Sigmoid colon (tissue), 6 donors: ENCODE measurements at regions not wholly inside any gene's neighbourhood (a gene's known extent, or its start where the extent isn't known, plus 50 kb on each side); places are given as distances from the start of the nearest gene placed in this dataset.

Experiments
- DNase-seq: peaks from one replicate; pipeline ENCODE4 v3.0.0-alpha.2; 2019
- H3K27ac ChIP-seq, 4 donors: fragments of 200-600 bp; sonication (generic); one replicate each; pipeline ENCODE4 v1.5.1; 2016 to 2019; ENCODE audit warnings: mild to moderate bottlenecking in 1 of 4
- H3K27me3 ChIP-seq, 3 donors: fragments of 200-600 bp; sonication (generic); one replicate each; pipeline ENCODE4 v1.5.1; 2019; ENCODE audit warnings: mild to moderate bottlenecking in 1 of 3
- H3K36me3 ChIP-seq, 4 donors: fragments of 200-600 bp; sonication (generic); one replicate each; pipeline ENCODE4 v1.5.1; 2016 to 2019
- H3K4me1 ChIP-seq, 4 donors: fragments of 200-600 bp; sonication (generic); one replicate each; pipeline ENCODE4 v1.5.1; 2017 to 2019
- H3K4me3 ChIP-seq, 4 donors: fragments of 200-600 bp; sonication (generic); one replicate each; pipeline ENCODE4 v1.5.1; 2017 to 2019; ENCODE audit warnings: mild to moderate bottlenecking in 2 of 4, moderate library complexity in 1 of 4
- H3K9me3 ChIP-seq, 4 donors: fragments of 200-600 bp in 3 of 4; sonication (generic) in 3 of 4; one replicate each; pipeline versions ENCODE4 v1.5.1 to v1.6.1; 2013 to 2019
- EP300 ChIP-seq, 4 donors: sonication (generic); formaldehyde crosslinking; IDR thresholded peaks; one replicate each; pipeline ENCODE4 v1.6.1; 2017; ENCODE audit warnings: antibody characterized with exemption in 4 of 4
- POLR2A ChIP-seq, 2 donors: fragments of 450-650 bp; IDR thresholded peaks; one replicate each; pipeline ENCODE4 v1.6.1; 2016; ENCODE audit warnings: antibody characterized with exemption in 2 of 2, mild to moderate bottlenecking in 2 of 2, moderate library complexity in 2 of 2
- POLR2AphosphoS5 ChIP-seq, 4 donors: sonication (generic); formaldehyde crosslinking; IDR thresholded peaks; one replicate each; pipeline ENCODE4 v1.6.1; 2017; ENCODE audit warnings: antibody characterized with exemption in 4 of 4
- WGBS, 2 donors: extraction: QIAGEN DNeasy Blood & Tissue Kit; methylation state at CpG; one replicate each; pipeline ENCODE4 v1.1.7; 2013; 5-methylcytosine and 5-hydroxymethylcytosine counted together
- intact Hi-C: fragments of 100-400 bp; cut with DNase I; formaldehyde crosslinking; loops from one replicate; pipeline ENCODE4 v1.15.1; 2023
- TF ChIP-seq, protein P1 (sequence below), 4 experiments: fragments of 450-650 bp in 3 of 4; fragments of 200-600 bp in 1 of 4; IDR thresholded peaks; one replicate each; pipeline ENCODE4 v1.5.1; 2016 to 2019; ENCODE audit warnings: antibody characterized with exemption in 4 of 4, mild to moderate bottlenecking in 3 of 4, moderate library complexity in 2 of 4
- donor health status: healthy with polysubstance abuse.
- donor health status: healthy.

DNA sequence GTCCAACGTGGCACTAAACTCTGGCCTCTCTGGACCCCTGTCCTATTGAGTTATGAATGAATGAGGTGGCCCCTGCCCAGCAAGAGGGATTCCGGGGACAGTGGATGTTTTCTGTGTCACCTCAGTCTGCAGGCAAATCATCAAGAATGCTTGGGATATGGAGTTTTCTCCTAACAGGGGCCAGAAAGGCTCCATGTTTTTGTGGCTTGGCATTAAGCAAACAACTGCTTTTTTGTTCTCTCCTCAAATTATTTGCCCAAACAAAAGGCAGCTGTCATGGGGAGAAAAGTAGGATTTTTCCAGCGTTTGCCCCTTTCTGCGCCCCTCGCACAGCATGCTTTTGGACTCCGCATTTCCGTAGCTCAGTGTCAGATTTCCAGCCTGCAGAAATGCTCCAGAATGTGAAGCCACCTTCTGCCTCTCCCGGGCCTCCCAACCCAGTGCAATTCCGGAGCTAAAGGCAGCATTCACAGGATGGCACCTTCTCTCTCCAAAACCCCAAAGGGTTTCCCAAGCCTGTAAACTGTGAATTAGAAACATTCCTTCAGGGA lies 553.3 kb downstream of the CCDC171 start:
- intact Hi-C loops, result no loop called here
- TF ChIP-seq, protein P1, sequence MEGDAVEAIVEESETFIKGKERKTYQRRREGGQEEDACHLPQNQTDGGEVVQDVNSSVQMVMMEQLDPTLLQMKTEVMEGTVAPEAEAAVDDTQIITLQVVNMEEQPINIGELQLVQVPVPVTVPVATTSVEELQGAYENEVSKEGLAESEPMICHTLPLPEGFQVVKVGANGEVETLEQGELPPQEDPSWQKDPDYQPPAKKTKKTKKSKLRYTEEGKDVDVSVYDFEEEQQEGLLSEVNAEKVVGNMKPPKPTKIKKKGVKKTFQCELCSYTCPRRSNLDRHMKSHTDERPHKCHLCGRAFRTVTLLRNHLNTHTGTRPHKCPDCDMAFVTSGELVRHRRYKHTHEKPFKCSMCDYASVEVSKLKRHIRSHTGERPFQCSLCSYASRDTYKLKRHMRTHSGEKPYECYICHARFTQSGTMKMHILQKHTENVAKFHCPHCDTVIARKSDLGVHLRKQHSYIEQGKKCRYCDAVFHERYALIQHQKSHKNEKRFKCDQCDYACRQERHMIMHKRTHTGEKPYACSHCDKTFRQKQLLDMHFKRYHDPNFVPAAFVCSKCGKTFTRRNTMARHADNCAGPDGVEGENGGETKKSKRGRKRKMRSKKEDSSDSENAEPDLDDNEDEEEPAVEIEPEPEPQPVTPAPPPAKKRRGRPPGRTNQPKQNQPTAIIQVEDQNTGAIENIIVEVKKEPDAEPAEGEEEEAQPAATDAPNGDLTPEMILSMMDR (IDR thresholded peaks at IDR 0.05), result no peak
- TF ChIP-seq POLR2A (IDR thresholded peaks at IDR 0.05) (no peak), EP300 (IDR thresholded peaks at IDR 0.05) (no peak), POLR2AphosphoS5 (IDR thresholded peaks at IDR 0.05) (no peak)
- peaks cover 0 to 12% (median 5%) of the 10 kb centered on the region in 4 donors for H3K4me1 ChIP-seq
- no peak for DNase-seq
- H3K27ac ChIP-seq, result no peak overlapping the region
- H3K9me3 ChIP-seq, result no peaks in the 10 kb centered on the region
- WGBS, 2 donors, result 75 to 76% methylated on average over 9 of the region's 9 CpGs
- no peak overlapping the region for H3K4me3 ChIP-seq
- H3K27me3 ChIP-seq, result no peaks in the 10 kb centered on the region
- no peaks in the 10 kb centered on the region for H3K36me3 ChIP-seq

DNA sequence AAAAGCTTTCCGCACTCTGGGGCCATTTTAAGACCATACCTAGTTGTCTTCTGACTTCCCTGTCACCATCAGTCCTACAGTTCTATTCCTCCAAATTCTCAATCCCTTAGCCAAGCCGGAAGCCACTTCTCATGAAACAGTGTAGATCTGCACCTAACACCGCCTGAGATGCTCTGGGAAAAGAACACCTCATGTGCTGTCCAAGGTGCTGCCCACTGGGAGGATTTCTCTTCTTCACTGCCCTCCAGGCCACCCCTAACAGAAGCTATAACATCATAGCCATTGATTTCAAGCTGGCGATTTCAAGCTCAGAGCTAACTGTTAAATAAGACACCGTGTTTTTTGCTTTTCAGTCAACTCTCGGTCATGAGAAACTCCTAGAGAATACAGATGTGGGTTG lies 559.3 kb downstream of the CCDC171 start:
- TF ChIP-seq, protein P1 (IDR thresholded peaks at IDR 0.05), result no peak
- no peak for TF ChIP-seq POLR2AphosphoS5 (IDR thresholded peaks at IDR 0.05)
- no peak for TF ChIP-seq POLR2A (IDR thresholded peaks at IDR 0.05)
- no peak for TF ChIP-seq EP300 (IDR thresholded peaks at IDR 0.05)
- Histone ChIP-seq H3K4me3 (no peak overlapping the region), H3K36me3 (no peaks in the 10 kb centered on the region), H3K4me1 (no peaks in the 10 kb centered on the region), H3K27ac (no peak overlapping the region), H3K9me3 (no peaks in the 10 kb centered on the region), H3K27me3 (no peaks in the 10 kb centered on the region)
- 92% methylated on average over 6 of the region's 6 CpGs for WGBS, 2 donors
- no peak for DNase-seq
- intact Hi-C loops, result no loop called here

DNA sequence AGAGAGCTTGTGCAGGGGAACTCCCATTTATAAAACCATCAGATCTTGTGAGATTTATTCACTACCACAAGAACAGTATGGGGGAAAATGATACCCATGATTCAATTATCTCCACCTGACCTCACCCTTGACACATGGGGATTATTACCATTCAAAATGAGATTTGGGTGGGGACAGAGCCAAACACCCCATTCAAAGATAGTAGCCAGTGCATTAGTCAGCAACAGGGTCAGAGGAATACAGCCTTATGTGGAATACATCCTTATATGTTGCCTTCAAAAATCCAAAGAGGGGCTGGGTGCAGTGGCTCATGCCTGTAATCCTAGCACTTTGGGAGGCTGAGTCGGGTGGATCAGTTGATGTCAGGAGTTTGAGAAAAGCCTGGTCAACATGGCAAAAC lies 563.2 kb downstream of the CCDC171 start:
- DNase-seq, result no peak
- TF ChIP-seq POLR2AphosphoS5 (IDR thresholded peaks at IDR 0.05), result no peak
- TF ChIP-seq, protein P1 (IDR thresholded peaks at IDR 0.05), result no peak
- TF ChIP-seq EP300 (IDR thresholded peaks at IDR 0.05), result no peak
- no peak for TF ChIP-seq POLR2A (IDR thresholded peaks at IDR 0.05)

GRCh38 chr9:16118043-16118442 lies 565.2 kb downstream of the CCDC171 start:
- TF ChIP-seq EP300 (IDR thresholded peaks at IDR 0.05) (no peak), POLR2AphosphoS5 (IDR thresholded peaks at IDR 0.05) (no peak), POLR2A (IDR thresholded peaks at IDR 0.05) (no peak)
- TF ChIP-seq, protein P1 (IDR thresholded peaks at IDR 0.05), result no peak
- no peak overlapping the region for H3K4me3 ChIP-seq
- H3K36me3 ChIP-seq, result no peaks in the 10 kb centered on the region
- intact Hi-C loops, result no loop called here
- no peaks in the 10 kb centered on the region for H3K27me3 ChIP-seq
- 90 to 94% methylated on average over 2 of the region's 2 CpGs for WGBS, 2 donors
- no peaks in the 10 kb centered on the region for H3K9me3 ChIP-seq
- no peaks in the 10 kb centered on the region for H3K4me1 ChIP-seq
- no peak for DNase-seq
- H3K27ac ChIP-seq, result no peak overlapping the region

More for the DNA sequence above, 563.2 kb downstream of the CCDC171 start:
- WGBS, 2 donors, result 82 to 94% methylated on average over 1 of the region's 1 CpG
- Histone ChIP-seq H3K27me3 (no peaks in the 10 kb centered on the region), H3K27ac (no peak overlapping the region), H3K36me3 (no peaks in the 10 kb centered on the region), H3K9me3 (no peaks in the 10 kb centered on the region), H3K4me3 (no peak overlapping the region), H3K4me1 (no peaks in the 10 kb centered on the region)
- intact Hi-C loops, result no loop called here
